Uterus (tissue), 3 donors: ENCODE measurements at regions not wholly inside any gene's neighbourhood (a gene's known extent, or its start where the extent isn't known, plus 50 kb on each side); places are given as distances from the start of the nearest gene placed in this dataset.

Experiments used
- DNase-seq, 2 donors: peaks; one replicate each; pipeline ENCODE4 v3.0.0-alpha.2; 2019 to 2020
- H3K27ac ChIP-seq, 2 donors: fragments of 200-600 bp; sonication (generic); 1 replicate in 1 of 2; 2 replicates in 1 of 2; pipeline ENCODE4 v1.5.1; 2016 to 2018
- H3K27me3 ChIP-seq, 2 donors: fragments of 200-600 bp; sonication (generic); one replicate each; pipeline ENCODE4 v1.5.1; 2018 to 2019; ENCODE audit warnings: control low read depth in 1 of 2
- H3K36me3 ChIP-seq, 2 donors: fragments of 200-600 bp; sonication (generic); one replicate each; pipeline ENCODE4 v1.5.1; 2019; ENCODE audit warnings: control low read depth in 1 of 2
- H3K4me1 ChIP-seq, 2 donors: fragments of 200-600 bp; sonication (generic); one replicate each; pipeline ENCODE4 v1.5.1; 2018 to 2019; ENCODE audit warnings: control low read depth in 1 of 2
- H3K4me3 ChIP-seq, 2 donors: fragments of 200-600 bp; sonication (generic); 1 replicate in 1 of 2; 2 replicates in 1 of 2; pipeline ENCODE4 v1.5.1; 2018 to 2019; ENCODE audit warnings: mild to moderate bottlenecking in 1 of 2
- H3K9me3 ChIP-seq, 2 donors: fragments of 200-600 bp; sonication (generic); one replicate each; pipeline ENCODE4 v1.5.1; 2019; ENCODE audit warnings: control low read depth in 1 of 2
- POLR2A ChIP-seq, 2 donors: fragments of 450-650 bp; IDR thresholded peaks; one replicate each; pipeline ENCODE4 v1.6.1; 2016; ENCODE audit warnings: antibody characterized with exemption in 2 of 2, mild to moderate bottlenecking in 1 of 2, moderate library complexity in 1 of 2
- intact Hi-C: fragments of 100-400 bp; cut with DNase I; formaldehyde crosslinking; loops from one replicate; pipeline ENCODE4 v1.15.1; 2023; ENCODE audit warnings: low total_unique reads
- TF ChIP-seq, protein P1 (sequence below), 4 experiments: fragments of 200-600 bp in 2 of 4; fragments of 450-650 bp in 2 of 4; sonication (generic) in 2 of 4; IDR thresholded peaks; one replicate each; pipeline ENCODE4 v1.5.1; 2016 to 2019; ENCODE audit warnings: antibody characterized with exemption in 4 of 4, mild to moderate bottlenecking in 2 of 4, moderate library complexity in 1 of 4
- donor health status: DM: yes; HTN: yes; CAD: no.

DNA sequence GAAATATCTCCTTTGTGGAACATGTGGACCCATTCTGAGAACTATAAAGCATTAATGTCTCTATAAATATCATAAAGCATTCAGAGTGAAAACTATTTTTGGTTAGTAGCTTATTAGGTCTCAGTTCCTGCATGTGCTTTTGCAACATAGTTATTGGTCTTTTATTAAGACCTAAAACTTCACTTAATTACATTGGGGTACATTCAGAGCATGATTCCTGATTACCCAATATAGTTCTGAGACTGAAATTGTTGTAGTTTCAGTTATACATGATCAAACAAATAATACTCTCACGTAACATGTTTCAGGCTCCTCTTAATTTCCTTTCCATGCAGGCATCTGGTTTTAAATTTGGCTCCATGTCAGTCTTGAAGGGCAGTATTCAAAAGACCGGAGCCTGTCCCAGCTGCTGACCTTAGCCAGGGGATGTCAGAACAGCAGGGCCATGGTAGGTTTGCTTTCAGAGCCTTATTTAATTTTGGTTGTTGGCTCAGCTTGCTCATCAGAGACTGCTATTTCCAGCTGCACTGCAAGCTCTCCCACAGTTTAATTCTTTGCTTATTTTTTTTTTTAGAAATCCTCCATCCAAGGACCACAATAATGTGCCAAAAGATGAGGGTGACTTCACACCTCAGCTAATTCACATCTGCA, 447.8 kb upstream of the FZD8 start:
- TF ChIP-seq, protein P1, sequence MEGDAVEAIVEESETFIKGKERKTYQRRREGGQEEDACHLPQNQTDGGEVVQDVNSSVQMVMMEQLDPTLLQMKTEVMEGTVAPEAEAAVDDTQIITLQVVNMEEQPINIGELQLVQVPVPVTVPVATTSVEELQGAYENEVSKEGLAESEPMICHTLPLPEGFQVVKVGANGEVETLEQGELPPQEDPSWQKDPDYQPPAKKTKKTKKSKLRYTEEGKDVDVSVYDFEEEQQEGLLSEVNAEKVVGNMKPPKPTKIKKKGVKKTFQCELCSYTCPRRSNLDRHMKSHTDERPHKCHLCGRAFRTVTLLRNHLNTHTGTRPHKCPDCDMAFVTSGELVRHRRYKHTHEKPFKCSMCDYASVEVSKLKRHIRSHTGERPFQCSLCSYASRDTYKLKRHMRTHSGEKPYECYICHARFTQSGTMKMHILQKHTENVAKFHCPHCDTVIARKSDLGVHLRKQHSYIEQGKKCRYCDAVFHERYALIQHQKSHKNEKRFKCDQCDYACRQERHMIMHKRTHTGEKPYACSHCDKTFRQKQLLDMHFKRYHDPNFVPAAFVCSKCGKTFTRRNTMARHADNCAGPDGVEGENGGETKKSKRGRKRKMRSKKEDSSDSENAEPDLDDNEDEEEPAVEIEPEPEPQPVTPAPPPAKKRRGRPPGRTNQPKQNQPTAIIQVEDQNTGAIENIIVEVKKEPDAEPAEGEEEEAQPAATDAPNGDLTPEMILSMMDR (IDR thresholded peaks at IDR 0.05) = no peak
- no peak for TF ChIP-seq POLR2A (IDR thresholded peaks at IDR 0.05)

DNA sequence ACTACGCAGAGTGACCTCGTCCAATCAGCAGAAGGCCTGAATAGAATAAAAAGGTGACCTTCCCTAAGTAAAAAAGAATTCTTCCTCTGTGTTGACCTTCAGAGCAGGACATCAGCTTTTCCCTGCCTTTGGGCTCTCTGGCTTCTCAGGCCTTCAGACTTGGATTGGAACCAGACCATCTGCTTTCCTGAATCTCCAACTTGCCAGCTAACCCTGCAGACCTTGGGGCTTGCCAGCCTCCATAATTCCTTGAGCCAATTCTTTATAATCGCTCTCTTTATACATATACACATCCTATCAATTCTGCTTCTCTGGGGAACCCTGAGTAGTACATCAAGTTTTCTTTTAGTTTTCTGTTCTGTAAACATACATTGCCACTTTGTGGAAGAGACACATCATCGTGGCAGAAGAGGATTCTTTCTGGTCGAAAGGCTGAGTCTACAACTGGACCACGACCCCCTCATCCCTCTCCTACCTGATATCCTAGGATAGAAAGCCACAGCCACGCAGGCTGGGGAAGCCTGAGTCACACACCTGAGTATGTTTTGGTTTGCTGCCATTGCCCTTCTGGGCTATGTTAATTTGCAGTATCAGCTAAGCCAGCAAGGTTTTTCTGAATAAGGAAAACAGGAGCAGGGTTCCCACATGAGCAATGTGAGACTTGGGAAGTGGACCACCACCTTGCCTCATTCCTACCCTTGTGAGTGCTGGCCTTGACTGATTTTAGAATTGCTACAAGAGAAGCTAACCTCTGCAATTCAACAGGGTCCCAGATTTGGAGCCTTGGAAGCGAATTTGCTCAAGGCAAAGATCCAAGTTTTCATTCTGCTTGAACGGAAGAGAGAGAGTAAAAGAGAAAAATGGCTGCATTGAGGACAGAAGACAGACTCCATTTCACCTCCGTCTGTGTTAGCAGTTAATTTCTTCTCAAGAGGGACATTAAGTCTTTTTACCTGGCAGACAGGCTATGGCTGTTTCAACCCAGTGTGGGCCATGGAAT, 445.2 kb upstream of the FZD8 start:
- TF ChIP-seq, protein P1 (IDR thresholded peaks at IDR 0.05) = no peak
- no peak for TF ChIP-seq POLR2A (IDR thresholded peaks at IDR 0.05)
- Histone ChIP-seq H3K4me3 (no peak overlapping the region), H3K9me3 (no peaks in the 10 kb centered on the region), H3K27me3 (no peaks in the 10 kb centered on the region), H3K4me1 (no peaks in the 10 kb centered on the region), H3K36me3 (no peaks in the 10 kb centered on the region), H3K27ac (no peak overlapping the region)
- intact Hi-C loops = no loop called here
- no peak for DNase-seq

More for the DNA sequence above, 447.8 kb upstream of the FZD8 start:
- Histone ChIP-seq H3K36me3 (no peaks in the 10 kb centered on the region), H3K27me3 (no peaks in the 10 kb centered on the region), H3K9me3 (no peaks in the 10 kb centered on the region), H3K4me1 (no peaks in the 10 kb centered on the region), H3K4me3 (no peak overlapping the region), H3K27ac (no peak overlapping the region)
- intact Hi-C loops = no loop called here
- no peak for DNase-seq

DNA sequence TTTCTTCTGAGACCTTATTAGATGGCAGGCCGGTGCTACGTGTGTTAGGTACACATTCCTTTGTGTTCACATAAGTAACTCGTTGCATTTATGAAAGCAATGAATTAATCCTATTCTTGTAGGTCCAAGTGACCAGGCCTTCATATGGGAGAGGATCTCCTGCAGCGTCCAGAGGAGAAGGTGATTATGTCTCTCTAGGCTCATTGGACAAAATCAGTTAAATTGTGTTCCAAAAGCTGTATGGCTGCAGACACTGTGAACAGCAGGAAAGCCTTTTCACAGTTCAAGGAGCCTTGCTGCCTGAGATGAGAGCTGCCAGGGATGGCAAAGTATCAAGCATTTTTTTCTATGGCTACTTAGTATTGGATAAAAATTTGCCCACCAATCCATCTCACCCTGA, 433.1 kb upstream of the FZD8 start:
- no peak for DNase-seq
- no peak for TF ChIP-seq POLR2A (IDR thresholded peaks at IDR 0.05)
- TF ChIP-seq, protein P1 (IDR thresholded peaks at IDR 0.05) = no peak
- no peak overlapping the region for H3K27ac ChIP-seq
- H3K4me1 ChIP-seq = no peaks in the 10 kb centered on the region
- intact Hi-C loops = no loop called here
- no peak overlapping the region for H3K4me3 ChIP-seq
- H3K9me3 ChIP-seq = no peaks in the 10 kb centered on the region
- H3K27me3 ChIP-seq = no peaks in the 10 kb centered on the region
- H3K36me3 ChIP-seq = no peaks in the 10 kb centered on the region

DNA sequence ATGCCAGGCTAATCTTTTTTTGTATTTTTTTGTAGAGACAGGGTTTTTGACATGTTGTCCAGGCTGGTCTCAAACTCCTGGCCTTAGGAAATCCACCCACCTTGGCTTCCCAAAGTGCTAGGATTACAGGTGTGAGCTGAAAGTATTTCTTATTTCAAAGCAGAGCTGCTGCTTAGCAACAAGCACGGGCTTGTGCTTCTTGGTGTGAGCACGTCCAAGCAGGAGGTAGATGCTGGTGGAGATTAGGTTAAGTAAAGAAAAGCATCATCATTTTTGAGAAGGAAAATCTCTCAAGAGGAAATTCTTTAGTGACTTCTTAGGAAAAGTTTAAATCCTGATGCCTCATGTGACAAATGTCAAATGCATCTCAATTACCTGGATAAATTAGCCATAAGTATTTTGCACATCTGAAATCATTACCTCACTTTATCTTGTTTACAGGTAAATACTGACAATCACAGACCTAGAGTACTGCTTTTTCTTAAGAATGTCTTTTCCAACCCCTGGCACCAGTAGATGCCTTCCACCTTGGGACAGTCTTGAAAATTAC, 431.8 kb upstream of the FZD8 start:
- DNase-seq = no peak
- TF ChIP-seq, protein P1 (IDR thresholded peaks at IDR 0.05) = no peak
- TF ChIP-seq POLR2A (IDR thresholded peaks at IDR 0.05) = no peak
- intact Hi-C loops = no loop called here
- Histone ChIP-seq H3K4me1 (no peaks in the 10 kb centered on the region), H3K27me3 (no peaks in the 10 kb centered on the region), H3K36me3 (no peaks in the 10 kb centered on the region), H3K9me3 (no peaks in the 10 kb centered on the region), H3K4me3 (no peak overlapping the region), H3K27ac (no peak overlapping the region)

DNA sequence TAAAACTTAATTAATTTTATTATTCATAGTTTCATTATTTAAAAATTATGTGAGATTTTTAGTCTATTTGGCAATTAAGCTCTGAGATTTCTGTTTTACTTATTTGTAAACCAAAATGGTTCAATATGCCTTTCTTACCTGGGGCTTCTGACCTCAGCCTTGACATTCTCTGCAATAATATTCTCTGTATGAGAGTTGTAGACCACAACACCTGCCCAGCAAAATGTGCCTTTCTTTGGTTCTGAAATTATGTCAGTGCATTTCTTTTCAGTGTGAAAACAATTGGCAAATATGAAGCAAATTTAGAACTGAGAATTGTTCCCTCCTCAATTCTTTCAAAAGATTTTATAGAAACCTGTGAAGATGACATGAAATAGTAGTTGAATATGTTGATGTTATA, 426.4 kb upstream of the FZD8 start:
- Histone ChIP-seq H3K27me3 (no peaks in the 10 kb centered on the region), H3K4me1 (no peaks in the 10 kb centered on the region), H3K27ac (no peak overlapping the region), H3K9me3 (no peaks in the 10 kb centered on the region), H3K4me3 (no peak overlapping the region), H3K36me3 (no peaks in the 10 kb centered on the region)
- TF ChIP-seq, protein P1 (IDR thresholded peaks at IDR 0.05) = no peak
- TF ChIP-seq POLR2A (IDR thresholded peaks at IDR 0.05) = no peak
- intact Hi-C loops = no loop called here
- no peak for DNase-seq
